ENCODE measurements at regions not wholly inside any gene's neighbourhood (a gene's known extent, or its start where the extent isn't known, plus 50 kb on each side); places are given as distances from the start of the nearest gene placed in this dataset.

DNA sequence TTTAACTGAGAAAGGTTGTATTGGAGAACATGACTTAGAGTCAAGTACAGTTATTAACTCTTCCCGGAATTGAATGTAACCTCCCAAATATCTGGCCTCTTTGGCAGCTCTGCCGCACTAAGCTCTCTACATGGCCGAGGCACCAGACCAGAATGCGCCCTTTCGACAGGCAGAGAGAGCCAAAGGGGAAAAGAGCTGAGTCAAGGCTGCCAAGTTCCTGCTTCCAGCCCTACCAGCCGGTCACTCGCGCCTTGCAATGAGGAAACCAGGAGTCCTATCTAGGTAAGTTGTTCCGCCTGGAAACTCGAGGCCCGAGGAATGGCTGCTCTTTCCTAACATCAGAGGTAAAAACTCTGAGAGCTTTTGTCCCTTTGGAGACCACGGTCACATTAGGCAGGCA is 172.2 kb downstream of the BRMS1L start (continued):
- TF ChIP-seq, protein P1, sequence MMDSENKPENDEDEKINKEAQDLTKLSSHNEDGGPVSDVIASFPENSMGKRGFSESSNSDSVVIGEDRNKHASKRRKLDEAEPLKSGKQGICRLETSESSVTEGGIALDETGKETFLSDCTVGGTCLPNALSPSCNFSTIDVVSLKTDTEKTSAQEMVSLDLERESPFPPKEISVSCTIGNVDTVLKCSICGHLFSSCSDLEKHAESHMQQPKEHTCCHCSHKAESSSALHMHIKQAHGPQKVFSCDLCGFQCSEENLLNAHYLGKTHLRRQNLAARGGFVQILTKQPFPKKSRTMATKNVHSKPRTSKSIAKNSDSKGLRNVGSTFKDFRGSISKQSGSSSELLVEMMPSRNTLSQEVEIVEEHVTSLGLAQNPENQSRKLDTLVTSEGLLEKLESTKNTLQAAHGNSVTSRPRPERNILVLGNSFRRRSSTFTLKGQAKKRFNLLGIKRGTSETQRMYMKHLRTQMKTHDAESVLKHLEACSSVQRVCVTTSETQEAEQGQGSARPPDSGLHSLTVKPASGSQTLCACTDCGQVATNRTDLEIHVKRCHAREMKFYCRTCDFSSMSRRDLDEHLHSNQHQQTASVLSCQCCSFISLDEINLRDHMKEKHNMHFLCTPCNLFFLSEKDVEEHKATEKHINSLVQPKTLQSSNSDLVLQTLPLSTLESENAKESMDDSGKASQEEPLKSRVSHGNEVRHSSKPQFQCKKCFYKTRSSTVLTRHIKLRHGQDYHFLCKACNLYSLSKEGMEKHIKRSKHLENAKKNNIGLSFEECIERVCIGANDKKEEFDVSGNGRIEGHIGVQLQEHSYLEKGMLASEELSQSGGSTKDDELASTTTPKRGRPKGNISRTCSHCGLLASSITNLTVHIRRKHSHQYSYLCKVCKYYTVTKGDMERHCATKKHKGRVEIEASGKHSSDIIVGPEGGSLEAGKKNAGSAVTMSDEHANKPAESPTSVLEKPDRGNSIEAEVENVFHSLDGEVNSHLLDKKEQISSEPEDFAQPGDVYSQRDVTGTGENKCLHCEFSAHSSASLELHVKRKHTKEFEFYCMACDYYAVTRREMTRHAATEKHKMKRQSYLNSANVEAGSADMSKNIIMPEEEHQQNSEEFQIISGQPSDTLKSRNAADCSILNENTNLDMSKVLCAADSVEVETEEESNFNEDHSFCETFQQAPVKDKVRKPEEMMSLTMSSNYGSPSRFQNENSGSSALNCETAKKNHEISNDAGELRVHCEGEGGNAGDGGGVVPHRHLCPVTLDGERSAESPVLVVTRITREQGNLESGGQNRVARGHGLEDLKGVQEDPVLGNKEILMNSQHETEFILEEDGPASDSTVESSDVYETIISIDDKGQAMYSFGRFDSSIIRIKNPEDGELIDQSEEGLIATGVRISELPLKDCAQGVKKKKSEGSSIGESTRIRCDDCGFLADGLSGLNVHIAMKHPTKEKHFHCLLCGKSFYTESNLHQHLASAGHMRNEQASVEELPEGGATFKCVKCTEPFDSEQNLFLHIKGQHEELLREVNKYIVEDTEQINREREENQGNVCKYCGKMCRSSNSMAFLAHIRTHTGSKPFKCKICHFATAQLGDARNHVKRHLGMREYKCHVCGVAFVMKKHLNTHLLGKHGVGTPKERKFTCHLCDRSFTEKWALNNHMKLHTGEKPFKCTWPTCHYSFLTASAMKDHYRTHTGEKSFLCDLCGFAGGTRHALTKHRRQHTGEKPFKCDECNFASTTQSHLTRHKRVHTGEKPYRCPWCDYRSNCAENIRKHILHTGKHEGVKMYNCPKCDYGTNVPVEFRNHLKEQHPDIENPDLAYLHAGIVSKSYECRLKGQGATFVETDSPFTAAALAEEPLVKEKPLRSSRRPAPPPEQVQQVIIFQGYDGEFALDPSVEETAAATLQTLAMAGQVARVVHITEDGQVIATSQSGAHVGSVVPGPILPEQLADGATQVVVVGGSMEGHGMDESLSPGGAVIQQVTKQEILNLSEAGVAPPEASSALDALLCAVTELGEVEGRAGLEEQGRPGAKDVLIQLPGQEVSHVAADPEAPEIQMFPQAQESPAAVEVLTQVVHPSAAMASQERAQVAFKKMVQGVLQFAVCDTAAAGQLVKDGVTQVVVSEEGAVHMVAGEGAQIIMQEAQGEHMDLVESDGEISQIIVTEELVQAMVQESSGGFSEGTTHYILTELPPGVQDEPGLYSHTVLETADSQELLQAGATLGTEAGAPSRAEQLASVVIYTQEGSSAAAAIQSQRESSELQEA (IDR thresholded peaks at IDR 0.05; ENCODE audit: low read depth): no peak
- TF ChIP-seq ZNF707 (CRISPR knock-in tag; conservative IDR thresholded peaks at IDR 0.05) (no peak), E2F3 (CRISPR knock-in tag; IDR thresholded peaks at IDR 0.05) (no peak)

DNA sequence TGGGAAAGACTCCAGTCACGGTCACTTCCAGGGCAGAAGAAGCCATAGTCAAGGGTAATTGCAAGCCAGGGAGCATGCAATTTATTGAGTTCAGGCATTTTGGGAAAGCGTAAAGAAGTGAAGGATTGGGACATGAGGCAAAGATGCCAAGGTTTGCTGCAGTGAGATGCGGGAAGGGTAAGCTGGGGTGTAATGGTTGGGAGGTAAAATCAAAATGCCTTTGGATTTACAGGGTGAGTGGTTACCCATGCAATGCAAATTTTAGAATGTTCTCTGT is 167.5 kb downstream of the BRMS1L start:
- intact Hi-C loops (cut with micrococcal nuclease): no loop called here
- no TSS peak for BruUV-seq (replicated peaks)
- no peaks in the 10 kb centered on the region for H3K9me1 ChIP-seq (ENCODE audit: control insufficient read depth, insufficient read depth, low read length)
- FAIRE-seq (no peak), ATAC-seq (no peak), DNase-seq (ENCODE audit: extremely low read depth in 1 of 4, low spot score in 3 of 4) (no peak)
- no peaks in the 10 kb centered on the region for H3K79me2 ChIP-seq (ENCODE audit: control insufficient read depth, insufficient read depth, low read length)
- ChIA-PET POLR2A (no interaction called here), CTCF (ENCODE audit: low intra/inter-chr PET ratio) (no interaction called here)
- no peak overlapping the region for H2AFZ ChIP-seq (ENCODE audit: low read depth, low read length)
- H3K9me3 ChIP-seq (replicated peaks; ENCODE audit: control insufficient read depth, insufficient read depth, low read depth, low read length): no peaks in the 10 kb centered on the region
- no peaks in the 10 kb centered on the region for H3K36me3 ChIP-seq (ENCODE audit: control insufficient read depth, insufficient read depth, low read length)
- WGBS (ENCODE audit: insufficient coverage, low coverage, missing lambda C conversion rate): 0% methylated on average over 2 of the region's 3 CpGs
- no peaks in the 10 kb centered on the region for H3K4me1 ChIP-seq (replicated peaks in 1 of 2; ENCODE audit: control insufficient read depth in 2 of 2, insufficient read depth in 2 of 2, low read length in 2 of 2)
- peaks cover 2 to 11% of the 10 kb centered on the region in 2 experiments; a peak in 3 of 5 replicates for H3K27me3 ChIP-seq (ENCODE audit: control insufficient read depth in 2 of 2, insufficient read depth in 2 of 2, low read length in 2 of 2)
- H3K27ac ChIP-seq (ENCODE audit: extremely low read depth, low read depth, low read length): no peak overlapping the region
- in situ Hi-C loops (cut with MboI): no loop called here
- H3K4me3 ChIP-seq: no peak overlapping the region
- H4K20me1 ChIP-seq (replicated peaks; ENCODE audit: control insufficient read depth, insufficient read depth, low read length): no peaks in the 10 kb centered on the region; the same call in 1 of the 2 replicates
- H3K4me2 ChIP-seq (ENCODE audit: insufficient read depth, low read length): no peak overlapping the region
- H3K9ac ChIP-seq (ENCODE audit: insufficient read depth in 1 of 2, low read depth in 2 of 2, low read length in 2 of 2): no peak overlapping the region
- no peak for TF ChIP-seq L3MBTL2 (IDR thresholded peaks at IDR 0.05)
- TF ChIP-seq ZNF24 (IDR thresholded peaks at IDR 0.05): no peak
- TF ChIP-seq NR4A1 (CRISPR knock-in tag; IDR thresholded peaks at IDR 0.05): no peak
- no peak for TF ChIP-seq NR4A1 (tag; IDR thresholded peaks at IDR 0.05)
- TF ChIP-seq, protein P2, sequence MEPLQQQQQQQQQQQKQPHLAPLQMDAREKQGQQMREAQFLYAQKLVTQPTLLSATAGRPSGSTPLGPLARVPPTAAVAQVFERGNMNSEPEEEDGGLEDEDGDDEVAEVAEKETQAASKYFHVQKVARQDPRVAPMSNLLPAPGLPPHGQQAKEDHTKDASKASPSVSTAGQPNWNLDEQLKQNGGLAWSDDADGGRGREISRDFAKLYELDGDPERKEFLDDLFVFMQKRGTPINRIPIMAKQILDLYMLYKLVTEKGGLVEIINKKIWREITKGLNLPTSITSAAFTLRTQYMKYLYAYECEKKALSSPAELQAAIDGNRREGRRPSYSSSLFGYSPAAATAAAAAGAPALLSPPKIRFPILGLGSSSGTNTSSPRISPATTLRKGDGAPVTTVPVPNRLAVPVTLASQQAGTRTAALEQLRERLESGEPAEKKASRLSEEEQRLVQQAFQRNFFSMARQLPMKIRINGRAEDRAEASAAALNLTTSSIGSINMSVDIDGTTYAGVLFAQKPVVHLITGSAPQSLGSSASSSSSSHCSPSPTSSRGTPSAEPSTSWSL (CRISPR knock-in tag; IDR thresholded peaks at IDR 0.05; ENCODE audit: borderline replicate concordance): no peak
- TF ChIP-seq, protein P3, sequence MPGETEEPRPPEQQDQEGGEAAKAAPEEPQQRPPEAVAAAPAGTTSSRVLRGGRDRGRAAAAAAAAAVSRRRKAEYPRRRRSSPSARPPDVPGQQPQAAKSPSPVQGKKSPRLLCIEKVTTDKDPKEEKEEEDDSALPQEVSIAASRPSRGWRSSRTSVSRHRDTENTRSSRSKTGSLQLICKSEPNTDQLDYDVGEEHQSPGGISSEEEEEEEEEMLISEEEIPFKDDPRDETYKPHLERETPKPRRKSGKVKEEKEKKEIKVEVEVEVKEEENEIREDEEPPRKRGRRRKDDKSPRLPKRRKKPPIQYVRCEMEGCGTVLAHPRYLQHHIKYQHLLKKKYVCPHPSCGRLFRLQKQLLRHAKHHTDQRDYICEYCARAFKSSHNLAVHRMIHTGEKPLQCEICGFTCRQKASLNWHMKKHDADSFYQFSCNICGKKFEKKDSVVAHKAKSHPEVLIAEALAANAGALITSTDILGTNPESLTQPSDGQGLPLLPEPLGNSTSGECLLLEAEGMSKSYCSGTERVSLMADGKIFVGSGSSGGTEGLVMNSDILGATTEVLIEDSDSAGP (CRISPR knock-in tag; IDR thresholded peaks at IDR 0.05): no peak
- TF ChIP-seq SMARCA5 (IDR thresholded peaks at IDR 0.05): no peak

Data from K562 (cell line).